BJ (cell line): ENCODE measurements at regions not wholly inside any gene's neighbourhood (a gene's known extent, or its start where the extent isn't known, plus 50 kb on each side); places are given as distances from the start of the nearest gene placed in this dataset.
"Not testable (repeated sequence)": the region's sequence is repeated elsewhere in the genome, so short reads cannot be mapped to it uniquely, and the experiment has no call there.

Experiments
- CTCF ChIA-PET: fragments of 350-600 bp; formaldehyde crosslinking; extraction: SDS; loops from one replicate; lab custom pipeline; 2021; ENCODE audit warnings: antibody characterized with exemption, inconsistent platforms; lab: Yijun Ruan, JAX
- POLR2A ChIA-PET: fragments of 300-600 bp; sonication (Branson Sonifier 250); formaldehyde crosslinking; extraction: SDS; loops from one replicate; lab custom pipeline; 2021; ENCODE audit warnings: antibody characterized with exemption; lab: Charles Lee
- DNase-seq: peaks from one replicate; pipeline ENCODE4 v3.0.0-alpha.2; 2011; ENCODE audit warnings: low read depth
- H3K27me3 ChIP-seq: 2 replicates; pipeline ENCODE4 v1.6.0; 2011; ENCODE audit warnings: low read length; ENCODE audit not compliant: control insufficient read depth, insufficient read depth
- H3K36me3 ChIP-seq: 2 replicates; pipeline ENCODE4 v1.5.1; 2011; ENCODE audit warnings: low read length; ENCODE audit not compliant: control insufficient read depth, insufficient read depth
- H3K4me3 ChIP-seq: 2 replicates; pipeline ENCODE4 v1.5.1; 2011; ENCODE audit warnings: low read depth, mild to moderate bottlenecking, control low read depth, low read length
- CTCF ChIP-seq: IDR thresholded peaks from 2 replicates; pipeline ENCODE4 v1.5.1; 2011; ENCODE audit warnings: low read depth, mild to moderate bottlenecking, control low read depth, inconsistent platforms, low read length, moderate library complexity; ENCODE audit not compliant: insufficient read depth

GRCh38 chr12:83931451-83931850 lies 981.1 kb downstream of the SLC6A15 start:
- Histone ChIP-seq H3K4me3 (no peak overlapping the region), H3K36me3 (no peaks in the 10 kb centered on the region), H3K27me3 (no peaks in the 10 kb centered on the region)
- ChIA-PET CTCF (interaction anchor here (1.2 kb wide), 1 partner anchor 11 kb away, joined by 3 read pairs; no protein-coding TSS in a partner anchor), POLR2A (no interaction called here)
- TF ChIP-seq CTCF, result no peak
- no peak for DNase-seq

GRCh38 chr12:83929792-83930191 lies 982.8 kb downstream of the SLC6A15 start:
- H3K27me3 ChIP-seq, H3K36me3 ChIP-seq, H3K4me3 ChIP-seq, DNase-seq, POLR2A ChIA-PET: not testable (repeated sequence)
- CTCF ChIA-PET, result interaction anchor here (1.1 kb wide), 1 partner anchor 12 kb away, joined by 3 read pairs; no protein-coding TSS in a partner anchor

- no peak overlapping the region for H3K4me3 ChIP-seq
- no peak for DNase-seq
- no peak for TF ChIP-seq CTCF
- H3K27me3 ChIP-seq, result no peaks in the 10 kb centered on the region
- ChIA-PET CTCF (no interaction called here), POLR2A (no interaction called here)
- H3K36me3 ChIP-seq, result no peaks in the 10 kb centered on the region
Measured at GRCh38 chr12:83920821-83921547, 991.6 kb downstream of the SLC6A15 start.

- no peak overlapping the region for H3K4me3 ChIP-seq
- DNase-seq, result no peak
- TF ChIP-seq CTCF, result no peak
- ChIA-PET CTCF (interaction anchor here (0.7 kb wide), 1 partner anchor 11 kb away, joined by 3 read pairs; no protein-coding TSS in a partner anchor), POLR2A (no interaction called here)
- H3K36me3 ChIP-seq, result no peaks in the 10 kb centered on the region
- H3K27me3 ChIP-seq, result no peaks in the 10 kb centered on the region
Measured at GRCh38 chr12:83919081-83919480, 993.5 kb downstream of the SLC6A15 start.

- Histone ChIP-seq H3K4me3 (no peak overlapping the region), H3K36me3 (no peaks in the 10 kb centered on the region), H3K27me3 (no peaks in the 10 kb centered on the region)
- ChIA-PET CTCF (interaction anchor here (0.6 kb wide), 1 partner anchor 509 kb away, joined by 3 read pairs; no protein-coding TSS in a partner anchor), POLR2A (no interaction called here)
- no peak for DNase-seq
- no peak for TF ChIP-seq CTCF
Measured at GRCh38 chr12:83904175-83904574, 1008.4 kb downstream of the SLC6A15 start.
